GM10248 (cell line): ENCODE measurements at regions not wholly inside any gene's neighbourhood (a gene's known extent, or its start where the extent isn't known, plus 50 kb on each side); places are given as distances from the start of the nearest gene placed in this dataset.

ENCODE experiments used
- CTCF ChIA-PET: fragments of 300-600 bp; sonication (Branson Sonifier 250); formaldehyde crosslinking; extraction: SDS; loops from one replicate; lab custom pipeline; 2021; ENCODE audit warnings: antibody characterized with exemption; lab: Yijun Ruan, JAX
- POLR2A ChIA-PET: fragments of 350-650 bp; sonication (Branson Sonifier 250); formaldehyde crosslinking; extraction: SDS; loops from one replicate; lab custom pipeline; 2020; ENCODE audit warnings: antibody characterized with exemption; lab: Yijun Ruan, JAX
- DNase-seq: peaks from one replicate; pipeline ENCODE4 v3.0.0; 2012; ENCODE audit errors: extremely low spot score
- CTCF ChIP-seq: IDR thresholded peaks from 2 replicates; pipeline ENCODE4 v1.5.1; 2012; ENCODE audit warnings: mild to moderate bottlenecking, low read depth; ENCODE audit errors: extremely low read depth, missing control alignments, control extremely low read depth

- no peak for DNase-seq
- CTCF ChIA-PET, result interaction anchor here (1.6 kb wide), 1 partner anchor 20 kb away, joined by 3 read pairs; no protein-coding TSS in a partner anchor
- no peak for TF ChIP-seq CTCF
- POLR2A ChIA-PET, result no interaction called here
These were observed 166.5 kb upstream of the COL1A2 start for GRCh38 chr7:94228223-94228622.

- ChIA-PET CTCF (interaction anchor here (1.6 kb wide), 1 partner anchor 20 kb away, joined by 3 read pairs; no protein-coding TSS in a partner anchor), POLR2A (no interaction called here)
- no peak for DNase-seq
- TF ChIP-seq CTCF, result no peak
These were observed 166.0 kb upstream of the COL1A2 start for GRCh38 chr7:94228678-94229077.

- ChIA-PET POLR2A (no interaction called here), CTCF (no interaction called here)
- TF ChIP-seq CTCF, result no peak
- DNase-seq, result no peak
These were observed 163.4 kb upstream of the COL1A2 start for GRCh38 chr7:94231305-94231704.

GRCh38 chr7:94236960-94237359 lies 157.7 kb upstream of the COL1A2 start:
- POLR2A ChIA-PET, result no interaction called here
- TF ChIP-seq CTCF, result no peak
- CTCF ChIA-PET, result interaction anchor here (1.2 kb wide), 1 partner anchor 23 kb away, joined by 3 read pairs; no protein-coding TSS in a partner anchor
- DNase-seq, result no peak

- ChIA-PET POLR2A (no interaction called here), CTCF (interaction anchor here (0.8 to 1.5 kb wide), 2 partner anchors 25 to 123 kb away, joined by 3 to 6 read pairs; no protein-coding TSS in a partner anchor)
- TF ChIP-seq CTCF, result no peak
- DNase-seq, result no peak
These were observed 157.3 kb upstream of the COL1A2 start for GRCh38 chr7:94237417-94237816.

GRCh38 chr7:94239661-94240234 lies 154.9 kb upstream of the COL1A2 start:
- ChIA-PET POLR2A (no interaction called here), CTCF (interaction anchor here (2.3 kb wide), 1 partner anchor 9 kb away, joined by 10 read pairs; no protein-coding TSS in a partner anchor)
- TF ChIP-seq CTCF, result no peak
- no peak for DNase-seq

GRCh38 chr7:94240902-94241301 lies 153.8 kb upstream of the COL1A2 start:
- DNase-seq, result no peak
- ChIA-PET CTCF (interaction anchor here (0.8 to 1.1 kb wide), 2 partner anchors 9 to 13 kb away, joined by 3 read pairs; no protein-coding TSS in a partner anchor), POLR2A (no interaction called here)
- TF ChIP-seq CTCF, result no peak
